AG04449 (cell line): ENCODE measurements at regions not wholly inside any gene's neighbourhood (a gene's known extent, or its start where the extent isn't known, plus 50 kb on each side); places are given as distances from the start of the nearest gene placed in this dataset.

Source experiments
- CTCF ChIA-PET: fragments of 350-600 bp; formaldehyde crosslinking; extraction: SDS; loops from one replicate; lab custom pipeline; 2021; ENCODE audit warnings: antibody characterized with exemption; lab: Yijun Ruan, JAX
- POLR2A ChIA-PET: fragments of 400-600, 350-600 bp; formaldehyde crosslinking; extraction: SDS; loops from one replicate; lab custom pipeline; 2020; ENCODE audit warnings: antibody characterized with exemption, inconsistent platforms; lab: Yijun Ruan, JAX
- DNase-seq: peaks from one replicate; pipeline ENCODE4 v3.0.0-alpha.2; 2010; ENCODE audit warnings: low read depth, low spot score
- H3K4me3 ChIP-seq: 2 replicates; pipeline ENCODE4 v1.5.1; 2011; ENCODE audit warnings: low read depth, mild to moderate bottlenecking, control low read depth, low read length
- CTCF ChIP-seq: IDR thresholded peaks from one replicate; pipeline ENCODE4 v1.5.1; 2011; ENCODE audit warnings: mild to moderate bottlenecking, moderate library complexity, low read length, control low read depth, inconsistent platforms; ENCODE audit not compliant: insufficient read depth; ENCODE audit errors: missing control alignments

- TF ChIP-seq CTCF: no peak
- H3K4me3 ChIP-seq: no peak overlapping the region
- ChIA-PET CTCF (no interaction called here), POLR2A (no interaction called here)
- no peak for DNase-seq
Observed at GRCh38 chr12:59517522-59517921, 78.3 kb upstream of the SLC16A7 start.

- H3K4me3 ChIP-seq: no peak overlapping the region
- TF ChIP-seq CTCF: no peak
- ChIA-PET POLR2A (no interaction called here), CTCF (no interaction called here)
- DNase-seq: no peak
Observed at GRCh38 chr12:59500915-59501314, 94.9 kb upstream of the SLC16A7 start.

DNA sequence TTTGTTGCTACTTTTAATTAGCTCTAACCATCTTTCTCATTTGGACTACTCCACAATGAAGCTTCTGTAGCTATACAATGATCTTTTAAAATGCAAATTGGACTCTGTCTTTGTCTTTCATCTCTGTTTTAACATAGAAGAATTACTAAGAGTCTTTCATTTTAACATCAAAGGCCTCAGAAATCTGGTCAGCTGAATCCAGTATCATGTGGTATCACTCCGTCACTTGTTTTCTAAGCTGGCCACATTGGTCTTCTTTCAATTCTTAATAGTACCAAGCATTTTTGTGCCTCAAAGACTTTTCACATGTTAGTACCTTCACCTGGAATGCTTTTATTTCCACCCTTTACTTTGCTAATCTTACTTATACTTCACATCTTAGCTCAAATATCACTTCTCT is 95.5 kb upstream of the SLC16A7 start:
- no peak overlapping the region for H3K4me3 ChIP-seq
- ChIA-PET CTCF (no interaction called here), POLR2A (no interaction called here)
- TF ChIP-seq CTCF: no peak
- no peak for DNase-seq

DNA sequence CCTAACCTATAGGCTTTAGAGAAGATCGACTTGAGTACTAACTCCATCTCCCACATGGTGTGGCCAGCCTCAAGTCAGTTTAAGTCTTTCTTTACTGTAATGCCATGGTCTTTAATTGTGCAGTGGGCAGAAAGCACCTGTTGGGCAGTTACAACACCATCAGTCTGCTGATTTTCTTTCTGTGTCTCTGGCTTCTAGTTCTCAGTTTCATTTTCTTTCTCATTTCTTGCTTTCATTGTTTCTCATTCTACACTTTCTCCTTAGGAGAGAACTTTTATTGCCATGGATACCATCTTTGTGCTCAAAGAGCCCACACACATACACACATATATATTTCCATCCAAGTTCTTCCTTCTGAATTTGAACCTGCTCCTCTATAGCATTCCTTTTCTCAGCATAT is 96.1 kb upstream of the SLC16A7 start:
- CTCF ChIA-PET: no interaction called here
- POLR2A ChIA-PET: no interaction called here
- DNase-seq: no peak
- no peak for TF ChIP-seq CTCF
- no peak overlapping the region for H3K4me3 ChIP-seq

DNA sequence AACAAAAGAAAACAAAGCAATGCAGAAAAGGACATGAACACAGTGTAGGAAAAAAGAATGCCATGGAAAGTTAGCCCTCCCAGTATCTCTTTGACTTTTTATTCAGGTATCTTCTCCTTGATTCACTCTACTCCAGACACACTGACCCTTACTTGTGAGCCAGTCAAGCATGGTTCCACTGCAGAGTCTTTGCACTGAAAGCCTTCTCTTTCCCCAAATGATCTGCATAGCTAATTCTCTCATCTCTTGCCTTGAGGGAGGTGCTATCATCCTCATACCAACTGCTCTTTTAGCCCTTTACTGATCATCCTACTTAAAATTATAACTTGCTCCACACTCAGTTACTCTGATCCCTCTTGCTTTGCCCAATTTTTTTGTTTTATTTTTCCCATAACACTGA is 101.2 kb upstream of the SLC16A7 start:
- no peak for TF ChIP-seq CTCF
- no peak overlapping the region for H3K4me3 ChIP-seq
- DNase-seq: no peak
- ChIA-PET CTCF (no interaction called here), POLR2A (no interaction called here)

DNA sequence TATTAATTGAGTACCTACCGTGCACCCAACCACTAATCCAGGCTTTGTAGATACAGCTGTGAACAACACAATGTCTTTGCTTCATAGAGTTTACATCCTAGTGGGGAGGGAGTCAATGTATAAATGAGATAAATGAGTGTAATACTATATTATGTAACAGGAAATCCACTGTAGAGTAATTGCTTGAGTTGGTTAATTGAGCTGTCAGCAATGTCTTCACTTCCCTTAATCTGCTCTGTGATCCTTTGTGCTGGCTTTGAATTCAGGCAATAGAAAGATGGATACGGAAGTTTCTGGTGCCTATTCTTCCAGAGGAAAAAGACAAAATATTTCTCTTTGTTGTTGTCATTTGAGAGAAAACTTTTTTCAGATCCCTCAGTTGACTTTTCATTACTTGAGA is 104.0 kb upstream of the SLC16A7 start:
- ChIA-PET CTCF (no interaction called here), POLR2A (no interaction called here)
- no peak for DNase-seq
- no peak overlapping the region for H3K4me3 ChIP-seq
- TF ChIP-seq CTCF: no peak
